Heart left ventricle (tissue), 13 donors: ENCODE measurements at regions not wholly inside any gene's neighbourhood (a gene's known extent, or its start where the extent isn't known, plus 50 kb on each side); places are given as distances from the start of the nearest gene placed in this dataset.

Source experiments
- CTCF ChIP-seq, 12 donors: fragments of 200-600 bp; sonication (generic) in 4 of 12; IDR thresholded peaks; one replicate each; pipeline versions ENCODE4 v1.5.0 to v1.8.0; 2018 to 2022; ENCODE audit warnings: antibody characterized with exemption in 12 of 12, mild to moderate bottlenecking in 5 of 12
- POLR2A ChIP-seq, 2 donors: fragments of 450-650 bp; IDR thresholded peaks; one replicate each; pipeline ENCODE4 v1.6.1; 2017; ENCODE audit warnings: antibody characterized with exemption in 2 of 2, mild to moderate bottlenecking in 2 of 2, moderate library complexity in 2 of 2
- donor health status: ischemic (EF 13 %, LVEDD 7.1; RV severe dilation, severe dysfunction).
- donor health status: DM: no; HTN: yes; CAD: no.
- donor health status: DM: no; HTN: no; CAD: no.
- donor health status: ischemic (EF 25% LVEDD 6.9; RV normal size, moderate dysfunction).
- donor health status: ischemic (EF 25% LVEDD 5.7; RV mildly dilated, moderate dysfunction).
- donor health status: ischemic (EF 35%, LVEDD 5.7; RV mildly dilated, moderate dysfunction).
- donor health status: nonischemic (EF 11% LVEDD 7.7; RV severe dilation, severe dysfunction).
- donor health status: DM: yes; HTN: yes; CAD: no.
- donor health status: PGD.
- donor health status: ischemic (EF 29% LVEDD 5.4; RV normal size, mild dysfunction).
- donor health status: nonischemic (EF 23%, LVEDD 6.1; RV moderate dilation, normal function).

- TF ChIP-seq CTCF (IDR thresholded peaks at IDR 0.05), result no peak
- no peak for TF ChIP-seq POLR2A (IDR thresholded peaks at IDR 0.05)
Observed at GRCh38 chr21:27525780-27526179, 558.9 kb upstream of the ADAMTS5 start.
